ENCODE measurements at regions not wholly inside any gene's neighbourhood (a gene's known extent, or its start where the extent isn't known, plus 50 kb on each side); places are given as distances from the start of the nearest gene placed in this dataset.

DNA sequence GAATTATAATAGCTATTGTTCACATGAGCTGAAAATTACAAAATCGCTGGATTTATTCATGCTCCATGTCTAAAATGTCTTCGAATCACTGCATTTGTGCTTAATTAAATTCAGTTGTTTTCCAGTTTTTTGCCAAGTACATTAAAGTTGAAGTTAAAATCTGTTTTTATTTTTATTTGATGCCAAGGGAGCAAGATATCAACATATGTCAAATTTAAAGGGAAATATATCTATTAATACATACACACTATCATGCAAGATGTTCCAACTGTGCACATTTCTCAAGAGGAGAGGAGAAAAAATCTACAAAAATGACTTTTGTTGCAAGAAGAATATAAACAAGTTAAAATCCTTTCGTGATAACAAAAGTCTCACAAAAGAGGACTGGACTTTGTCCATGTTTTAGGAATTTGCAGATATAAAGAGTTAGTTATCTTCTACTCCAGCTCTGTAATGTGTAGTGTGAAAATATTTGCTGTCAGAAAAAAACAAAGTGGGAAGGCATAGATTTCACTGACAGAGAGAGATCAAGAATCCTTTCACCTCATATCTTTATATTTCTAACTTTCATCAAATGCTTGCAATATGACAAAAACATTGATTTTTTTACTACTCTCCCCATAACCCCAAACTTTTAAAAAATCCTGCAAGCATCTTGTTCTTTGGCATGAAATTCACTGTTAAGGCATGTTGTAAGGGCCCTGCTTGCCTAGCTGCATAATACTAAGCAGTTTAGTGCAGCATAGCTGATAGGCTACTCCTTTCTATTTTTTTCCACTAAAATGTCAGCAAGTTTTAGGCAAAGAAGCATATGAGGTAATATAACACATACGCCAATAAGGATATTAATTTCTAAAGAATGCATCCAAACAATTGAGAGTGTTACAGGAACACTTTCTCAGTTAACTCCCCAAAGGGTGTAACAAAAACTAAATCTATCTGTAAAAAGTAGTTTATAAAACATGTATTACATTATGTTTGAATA, 340.2 kb upstream of the ADAMTS5 start:
- DNase-seq, result no peak
- no peak for TF ChIP-seq POLR2A (IDR thresholded peaks at IDR 0.05)
- TF ChIP-seq, protein P1, sequence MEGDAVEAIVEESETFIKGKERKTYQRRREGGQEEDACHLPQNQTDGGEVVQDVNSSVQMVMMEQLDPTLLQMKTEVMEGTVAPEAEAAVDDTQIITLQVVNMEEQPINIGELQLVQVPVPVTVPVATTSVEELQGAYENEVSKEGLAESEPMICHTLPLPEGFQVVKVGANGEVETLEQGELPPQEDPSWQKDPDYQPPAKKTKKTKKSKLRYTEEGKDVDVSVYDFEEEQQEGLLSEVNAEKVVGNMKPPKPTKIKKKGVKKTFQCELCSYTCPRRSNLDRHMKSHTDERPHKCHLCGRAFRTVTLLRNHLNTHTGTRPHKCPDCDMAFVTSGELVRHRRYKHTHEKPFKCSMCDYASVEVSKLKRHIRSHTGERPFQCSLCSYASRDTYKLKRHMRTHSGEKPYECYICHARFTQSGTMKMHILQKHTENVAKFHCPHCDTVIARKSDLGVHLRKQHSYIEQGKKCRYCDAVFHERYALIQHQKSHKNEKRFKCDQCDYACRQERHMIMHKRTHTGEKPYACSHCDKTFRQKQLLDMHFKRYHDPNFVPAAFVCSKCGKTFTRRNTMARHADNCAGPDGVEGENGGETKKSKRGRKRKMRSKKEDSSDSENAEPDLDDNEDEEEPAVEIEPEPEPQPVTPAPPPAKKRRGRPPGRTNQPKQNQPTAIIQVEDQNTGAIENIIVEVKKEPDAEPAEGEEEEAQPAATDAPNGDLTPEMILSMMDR (IDR thresholded peaks at IDR 0.05), result no peak
- Histone ChIP-seq H3K27ac (peak overlapping the region; percentile 50 to 83), H3K27me3 (no peaks in the 10 kb centered on the region), H3K4me3 (no peak overlapping the region), H3K9me3 (no peaks in the 10 kb centered on the region), H3K4me1 (peaks cover 0 to 5% of the 10 kb centered on the region in 2 donors), H3K36me3 (no peaks in the 10 kb centered on the region)
- intact Hi-C loops (cut with DNase I; ENCODE audit: low total_unique reads), result no loop called here

DNA sequence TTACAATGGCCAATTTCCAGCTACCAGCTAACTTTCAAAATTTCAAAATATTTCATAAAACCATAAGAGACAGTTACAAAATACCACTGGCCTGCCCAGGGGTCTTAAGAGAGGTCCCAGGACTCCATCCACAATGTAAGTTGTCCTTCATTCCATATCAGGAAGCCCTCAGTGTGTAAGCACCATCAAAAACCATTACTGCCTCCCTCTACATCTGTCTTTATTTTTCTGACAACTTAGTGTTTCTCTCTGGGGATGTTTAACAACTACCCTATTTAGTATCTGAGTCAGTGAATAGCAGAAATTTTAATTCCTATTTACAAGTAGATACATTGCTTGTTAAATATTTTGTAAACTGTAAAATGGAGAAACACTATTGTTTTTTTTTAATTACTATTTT, 339.3 kb upstream of the ADAMTS5 start:
- intact Hi-C loops (cut with DNase I; ENCODE audit: low total_unique reads), result no loop called here
- peak overlapping the region; percentile 50 to 83 for H3K27ac ChIP-seq
- TF ChIP-seq, protein P1 (IDR thresholded peaks at IDR 0.05), result no peak
- no peaks in the 10 kb centered on the region for H3K36me3 ChIP-seq
- no peak overlapping the region for H3K4me3 ChIP-seq
- peaks cover 0 to 5% of the 10 kb centered on the region in 2 donors for H3K4me1 ChIP-seq
- H3K27me3 ChIP-seq, result no peaks in the 10 kb centered on the region
- DNase-seq, result no peak
- no peaks in the 10 kb centered on the region for H3K9me3 ChIP-seq

DNA sequence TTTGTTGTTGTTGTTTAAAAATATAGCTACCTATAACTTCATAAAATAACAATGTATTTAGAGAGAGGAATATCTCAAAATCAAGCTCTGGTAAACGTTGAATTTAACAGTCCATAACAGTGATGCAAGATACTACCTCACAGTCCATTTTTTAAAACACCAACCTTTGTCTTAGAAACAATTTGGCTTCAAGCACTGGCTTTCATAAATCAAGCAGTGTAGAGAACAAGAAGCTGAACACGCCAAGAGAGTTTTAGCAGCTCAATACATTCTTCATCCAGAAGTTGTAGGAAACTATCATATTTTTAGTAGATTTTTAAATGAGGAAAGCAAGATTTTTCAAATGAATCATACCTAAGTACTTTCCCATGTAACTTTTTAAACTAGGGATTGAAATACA, 334.3 kb upstream of the ADAMTS5 start:
- TF ChIP-seq POLR2A (IDR thresholded peaks at IDR 0.05), result no peak
- TF ChIP-seq, protein P1 (IDR thresholded peaks at IDR 0.05), result no peak
- H3K9me3 ChIP-seq, result no peaks in the 10 kb centered on the region
- H3K4me3 ChIP-seq, result no peak overlapping the region
- DNase-seq, result no peak
- intact Hi-C loops (cut with DNase I; ENCODE audit: low total_unique reads), result no loop called here
- H3K36me3 ChIP-seq, result no peaks in the 10 kb centered on the region
- peak overlapping the region; percentile 62 to 70 for H3K27ac ChIP-seq
- H3K27me3 ChIP-seq, result no peaks in the 10 kb centered on the region
- H3K4me1 ChIP-seq, result no peaks in the 10 kb centered on the region

DNA sequence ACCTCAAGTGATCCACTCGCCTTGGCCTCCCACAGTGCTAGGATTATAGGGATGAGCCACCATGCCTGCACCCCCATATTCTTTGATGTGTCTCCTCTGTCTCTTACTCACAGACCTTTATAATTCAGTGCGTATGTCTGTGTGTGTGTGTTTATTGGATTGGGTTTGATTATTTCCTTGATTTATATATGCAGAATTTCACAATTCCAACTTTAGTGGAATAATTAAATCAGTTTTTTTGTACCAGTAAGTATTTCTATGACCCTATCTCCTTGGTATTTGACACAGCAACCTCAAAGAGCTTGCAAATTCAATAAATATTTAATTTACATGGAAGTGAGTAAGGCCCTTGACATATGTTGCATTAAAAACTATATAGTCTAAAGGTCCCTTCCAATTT, 333.9 kb upstream of the ADAMTS5 start:
- intact Hi-C loops (cut with DNase I; ENCODE audit: low total_unique reads), result no loop called here
- Histone ChIP-seq H3K4me3 (no peak overlapping the region), H3K36me3 (no peaks in the 10 kb centered on the region), H3K27ac (peak overlapping the region; percentile 62 to 70), H3K9me3 (no peaks in the 10 kb centered on the region), H3K27me3 (no peaks in the 10 kb centered on the region), H3K4me1 (no peaks in the 10 kb centered on the region)
- TF ChIP-seq POLR2A (IDR thresholded peaks at IDR 0.05), result no peak
- TF ChIP-seq, protein P1 (IDR thresholded peaks at IDR 0.05), result no peak
- no peak for DNase-seq

DNA sequence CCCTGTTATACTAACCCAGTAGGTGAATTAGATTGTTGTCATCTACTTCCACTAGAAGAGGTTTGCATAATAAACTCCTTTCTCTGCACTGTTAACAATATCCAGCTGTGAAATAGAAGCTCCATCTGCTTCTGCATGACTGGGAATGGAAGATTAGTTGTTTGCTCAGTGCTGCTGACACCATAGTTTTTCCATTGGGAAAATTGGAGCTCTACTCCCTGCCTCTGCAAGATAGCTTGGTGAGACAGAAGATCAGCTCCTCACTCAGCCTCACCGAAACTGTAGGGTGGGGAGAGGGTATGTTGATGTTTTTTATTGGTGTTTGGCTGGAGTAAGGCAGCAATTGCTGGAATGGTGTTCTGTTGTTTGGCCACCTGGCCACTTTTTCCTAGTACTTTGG, 331.6 kb upstream of the ADAMTS5 start:
- no peaks in the 10 kb centered on the region for H3K4me1 ChIP-seq
- peak overlapping the region in 1 of 2 donors; percentile 52 for H3K27ac ChIP-seq
- peak in 1 of 2 donors; percentile 34 for DNase-seq
- no peaks in the 10 kb centered on the region for H3K36me3 ChIP-seq
- H3K27me3 ChIP-seq, result no peaks in the 10 kb centered on the region
- TF ChIP-seq, protein P1 (IDR thresholded peaks at IDR 0.05), result no peak
- no peak for TF ChIP-seq POLR2A (IDR thresholded peaks at IDR 0.05)
- no peak overlapping the region for H3K4me3 ChIP-seq
- intact Hi-C loops (cut with DNase I; ENCODE audit: low total_unique reads), result no loop called here
- no peaks in the 10 kb centered on the region for H3K9me3 ChIP-seq

Measured in uterus (tissue), 3 donors.